COLO668 (cell line): ENCODE measurements at regions not wholly inside any gene's neighbourhood (a gene's known extent, or its start where the extent isn't known, plus 50 kb on each side); places are given as distances from the start of the nearest gene placed in this dataset.

ENCODE experiments used
- DNase-seq: peaks from one replicate; lab custom pipeline; 2025; ENCODE audit not compliant: unreplicated experiment; lab: John Stamatoyannopoulos, UW

DNA sequence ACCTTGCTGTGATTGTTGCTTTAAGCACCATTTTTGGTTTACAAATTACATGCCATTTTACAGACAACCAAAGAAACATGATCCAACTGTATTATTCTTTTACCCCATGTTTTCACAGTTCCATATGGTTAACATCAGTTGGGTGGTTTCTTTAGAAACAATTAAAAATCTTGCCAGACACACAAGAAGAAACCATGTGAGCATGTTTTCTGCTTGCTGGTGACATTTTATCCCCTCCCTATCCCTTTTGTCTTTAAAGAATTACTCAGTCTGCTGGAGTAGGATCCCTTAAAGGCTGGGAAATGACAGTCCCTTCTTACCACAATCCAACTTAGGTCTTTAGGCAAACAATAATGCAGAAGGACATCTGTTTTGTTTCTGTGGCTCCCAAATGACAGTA, 121.8 kb upstream of the PLXNC1 start:
- no peak for DNase-seq

DNA sequence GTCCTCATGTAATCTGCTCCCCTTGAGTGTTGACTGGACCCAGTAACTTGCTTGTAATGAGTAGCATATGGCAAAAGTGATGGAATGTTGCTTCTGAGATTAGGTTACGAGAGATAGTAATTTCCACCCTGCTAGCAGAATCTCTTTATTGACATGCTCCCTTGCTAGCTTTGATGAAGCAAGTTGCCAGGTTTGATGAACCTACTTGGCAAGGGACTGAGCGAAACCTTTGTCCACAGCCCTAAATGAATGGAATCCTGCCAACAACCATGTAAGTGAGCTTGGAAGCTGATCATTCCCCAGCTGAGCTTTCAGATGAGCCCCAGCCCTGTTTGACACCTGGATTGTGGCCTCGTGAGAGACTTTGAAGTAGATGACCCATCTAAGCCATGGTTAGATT, 120.8 kb upstream of the PLXNC1 start:
- no peak for DNase-seq

DNA sequence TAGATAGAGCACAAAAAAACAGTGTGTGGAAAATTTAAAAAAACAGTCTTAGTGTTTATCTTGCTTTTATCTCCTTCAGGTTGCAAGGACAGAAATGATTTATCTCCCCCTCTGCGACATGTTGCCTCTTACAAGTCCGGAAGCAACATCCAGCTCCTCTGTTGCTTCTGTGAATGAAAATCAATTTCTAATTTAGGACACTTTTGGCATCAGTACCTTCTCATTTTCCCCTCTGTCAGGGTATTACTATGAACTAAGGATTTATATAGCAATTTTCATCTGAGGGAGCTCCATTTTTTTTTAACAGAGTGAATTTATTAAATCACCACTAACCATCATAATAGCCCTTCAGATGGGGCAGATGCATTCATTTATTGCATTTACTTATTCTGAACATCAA, 116.6 kb upstream of the PLXNC1 start:
- no peak for DNase-seq

- DNase-seq, result no peak
These were observed 116.0 kb upstream of the PLXNC1 start for GRCh38 chr12:94032368-94032767.

DNA sequence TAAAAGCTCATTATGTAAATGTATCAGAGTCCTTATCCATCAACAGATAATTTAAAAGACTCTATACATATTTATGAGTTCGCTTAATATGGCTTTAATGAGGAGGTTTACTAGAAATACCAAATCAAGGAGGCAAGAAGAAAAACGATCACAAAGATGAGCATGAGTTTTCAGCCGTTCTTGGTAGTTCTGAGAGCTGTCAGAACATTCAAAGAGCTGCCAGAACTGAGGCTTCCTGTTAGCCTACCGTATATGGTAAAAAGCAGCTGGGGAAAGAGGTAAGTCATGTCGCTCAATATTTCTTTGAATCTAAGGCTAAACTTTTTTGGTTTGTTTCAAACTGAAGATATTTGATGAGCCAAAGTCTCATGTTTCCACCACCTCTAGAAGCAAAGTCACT, 115.3 kb upstream of the PLXNC1 start:
- no peak for DNase-seq

DNA sequence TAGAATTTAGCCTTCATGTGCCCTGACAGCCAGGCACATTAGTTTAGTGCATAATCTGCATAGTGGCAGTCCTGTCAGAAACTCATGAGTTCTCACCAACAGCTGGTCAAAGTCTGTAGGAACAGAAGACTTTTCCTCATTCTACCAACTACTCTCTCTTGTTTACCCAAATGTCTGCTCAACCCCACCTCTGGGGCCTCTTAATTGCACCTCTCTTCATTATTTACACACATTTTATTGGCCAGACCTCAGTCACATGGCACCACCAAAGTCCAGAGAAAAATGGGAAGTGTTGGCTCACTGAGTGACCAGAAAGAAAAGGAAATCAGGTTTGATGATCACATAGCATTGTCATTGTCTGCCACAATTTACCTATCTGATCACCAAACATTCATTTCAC, 114.6 kb upstream of the PLXNC1 start:
- no peak for DNase-seq

GRCh38 chr12:94037444-94037843, 110.9 kb upstream of the PLXNC1 start:
- no peak for DNase-seq

- no peak for DNase-seq
These were observed 109.8 kb upstream of the PLXNC1 start for GRCh38 chr12:94038605-94039004.

- no peak for DNase-seq
These were observed 109.1 kb upstream of the PLXNC1 start for GRCh38 chr12:94039199-94039840.

DNA sequence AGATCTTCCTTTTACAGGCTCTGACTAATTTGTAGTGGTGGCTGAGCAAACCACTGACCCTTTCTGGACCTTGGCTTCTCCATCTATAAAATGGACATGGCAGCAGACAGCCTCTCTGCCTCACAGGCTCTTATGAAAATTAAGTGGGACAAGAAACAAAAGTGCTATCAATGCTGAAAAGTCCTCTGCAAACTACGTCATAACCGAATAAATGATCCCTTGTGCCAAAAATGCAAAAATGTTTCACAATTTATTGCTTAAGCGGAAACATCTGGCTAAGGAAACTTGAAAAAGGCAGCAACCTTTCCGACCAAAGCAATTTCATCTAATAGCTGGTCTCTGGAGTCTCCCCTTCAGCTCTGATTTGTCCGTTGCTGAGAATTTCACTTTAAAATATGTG, 108.5 kb upstream of the PLXNC1 start:
- DNase-seq, result no peak

- DNase-seq, result no peak
These were observed 106.5 kb upstream of the PLXNC1 start for GRCh38 chr12:94041850-94042249.

GRCh38 chr12:94042321-94042720, 106.1 kb upstream of the PLXNC1 start:
- no peak for DNase-seq

GRCh38 chr12:94046626-94047410, 101.6 kb upstream of the PLXNC1 start:
- no peak for DNase-seq

GRCh38 chr12:94047781-94048567, 100.4 kb upstream of the PLXNC1 start:
- no peak for DNase-seq

GRCh38 chr12:94048757-94049156, 99.6 kb upstream of the PLXNC1 start:
- no peak for DNase-seq

DNA sequence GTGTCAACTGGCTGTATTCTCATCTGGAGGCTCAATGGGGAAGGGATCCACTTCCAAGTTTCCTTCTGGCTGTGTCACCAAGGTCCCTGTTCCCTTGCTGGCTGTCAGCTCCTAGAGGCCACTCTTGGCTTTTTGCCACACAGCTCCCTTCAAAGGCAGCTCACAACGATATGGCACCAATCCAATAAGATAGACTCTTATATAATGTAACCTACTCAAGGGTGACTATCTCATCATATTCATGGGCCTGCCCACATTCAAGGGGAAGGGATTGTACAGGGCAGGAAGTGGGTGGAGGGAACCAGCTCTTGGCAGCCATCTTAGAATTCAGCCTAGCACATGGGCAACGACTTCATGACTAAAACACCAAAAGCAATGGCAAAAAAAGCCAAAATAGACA, 98.7 kb upstream of the PLXNC1 start:
- no peak for DNase-seq

DNA sequence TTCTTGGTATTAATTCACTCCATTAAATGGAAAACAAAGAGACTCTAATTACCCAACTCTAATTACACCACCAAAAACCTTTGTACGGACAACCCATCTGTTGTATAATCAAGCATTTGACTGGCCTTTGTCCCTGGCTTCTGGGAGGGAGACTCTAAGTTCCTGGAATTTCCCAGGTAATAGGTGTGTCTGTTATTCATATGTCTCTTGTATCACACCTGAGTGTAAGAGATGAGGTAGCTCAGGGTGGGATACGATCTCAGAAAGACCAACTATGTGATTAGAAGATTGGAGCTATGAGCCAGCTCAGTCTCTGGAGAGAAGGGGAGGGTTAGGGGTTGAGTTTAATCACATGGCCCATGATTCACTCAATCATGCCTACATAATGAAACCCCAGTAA, 94.7 kb upstream of the PLXNC1 start:
- DNase-seq, result no peak

GRCh38 chr12:94055528-94055927, 92.8 kb upstream of the PLXNC1 start:
- no peak for DNase-seq

DNA sequence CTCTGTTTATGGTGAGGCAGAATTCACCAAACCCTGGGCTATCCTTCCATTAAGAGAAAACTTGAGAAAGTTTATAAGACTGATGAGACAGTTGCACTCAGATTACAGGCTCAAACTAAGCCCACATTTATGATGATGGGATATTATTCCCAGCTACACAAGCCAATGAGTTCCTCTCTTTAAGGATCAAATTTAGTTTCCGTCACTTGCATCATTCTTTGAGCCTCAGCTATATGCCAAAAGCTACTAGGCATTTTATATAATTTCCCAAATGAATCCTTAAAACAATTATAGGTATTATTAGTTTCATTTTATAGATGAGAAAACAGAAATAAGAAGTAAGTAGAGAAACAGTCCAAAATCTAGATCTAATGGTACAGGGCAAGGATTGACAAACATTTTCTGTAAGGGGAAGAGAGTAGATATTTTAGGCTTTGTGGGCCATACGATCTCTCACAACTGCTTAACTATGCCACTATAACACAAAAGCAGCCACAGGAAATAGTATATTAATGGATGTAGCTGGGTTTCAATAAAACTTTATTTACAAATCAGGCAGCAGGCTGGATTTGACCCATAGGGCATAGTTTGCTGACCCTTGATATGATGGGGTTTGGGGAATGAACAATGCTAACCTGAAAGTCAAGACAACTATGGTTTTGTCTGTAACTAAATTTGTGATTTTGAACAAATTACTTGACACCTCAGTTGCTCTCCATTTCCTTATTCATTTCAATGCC, 91.8 kb upstream of the PLXNC1 start:
- DNase-seq, result no peak

DNA sequence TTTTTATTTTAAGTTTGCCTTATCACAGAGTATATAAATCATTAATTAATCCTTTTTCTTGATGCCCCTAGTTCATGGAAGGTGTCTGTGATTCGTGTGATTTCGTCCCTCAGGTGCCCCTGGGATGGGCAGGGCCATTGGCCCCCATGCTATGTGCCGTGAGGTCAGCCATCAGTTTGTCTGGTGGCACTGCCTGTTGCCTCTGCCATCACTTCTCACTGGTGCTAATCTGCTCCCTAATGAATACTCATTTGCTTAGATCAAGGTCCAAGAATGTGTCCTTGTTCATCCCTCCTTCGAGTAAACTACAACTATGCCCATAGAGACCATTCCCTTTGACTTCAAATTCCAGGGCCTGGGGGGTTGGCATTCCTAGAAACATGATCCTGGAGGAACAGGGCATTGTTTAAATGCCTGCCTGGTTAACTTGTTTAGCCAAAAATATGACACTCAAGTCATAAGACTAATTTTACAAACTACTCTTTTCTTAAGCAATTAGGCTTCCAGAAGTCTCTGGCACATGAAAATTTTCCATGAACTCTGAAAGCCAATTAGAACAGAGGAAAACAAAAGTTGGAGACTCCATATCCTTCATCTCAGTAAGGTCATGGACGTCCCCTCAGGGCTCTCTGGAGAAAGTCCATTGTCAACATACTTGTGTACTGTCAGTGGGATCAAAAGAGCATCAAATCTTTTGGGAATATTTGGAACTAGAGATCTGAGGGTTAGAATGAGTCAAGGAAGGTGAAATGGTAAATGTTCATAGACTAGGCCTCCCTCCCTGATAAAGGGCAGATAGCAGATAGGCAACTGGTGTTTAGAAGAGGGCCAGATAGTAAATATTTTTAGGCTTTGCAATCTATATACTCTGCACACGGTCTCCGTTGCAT, 90.9 kb upstream of the PLXNC1 start:
- DNase-seq, result no peak
